SK-N-SH treated with all-trans-retinoic acid at 6 μM for 48 hours (cell line): ENCODE measurements at regions not wholly inside any gene's neighbourhood (a gene's known extent, or its start where the extent isn't known, plus 50 kb on each side); places are given as distances from the start of the nearest gene placed in this dataset.
"Not testable (repeated sequence)": the region's sequence is repeated elsewhere in the genome, so short reads cannot be mapped to it uniquely, and the experiment has no call there.

Source experiments
- ATAC-seq: fragments of 200-7000 bp; cut with Tn5 transposase; 3 replicates; pipeline ENCODE4 v1.9.1; 2020; ENCODE audit warnings: mild to moderate bottlenecking, moderate library complexity
- ARNTL ChIP-seq: fragments of 450-650 bp; formaldehyde crosslinking; IDR thresholded peaks from 2 replicates; pipeline ENCODE4 v1.5.0; 2020; ENCODE audit warnings: low read depth, mild to moderate bottlenecking, moderate library complexity, borderline replicate concordance
- BACH2 ChIP-seq: fragments of 250-450 bp; sonication (Bioruptor Pico); IDR thresholded peaks from 2 replicates; pipeline ENCODE4 v1.9.0; 2021; ENCODE audit warnings: mild to moderate bottlenecking, borderline replicate concordance
- ESRRG ChIP-seq: fragments of 250-450 bp; sonication (Bioruptor Pico); IDR thresholded peaks from 2 replicates; pipeline ENCODE4 v1.6.1; 2021; ENCODE audit warnings: mild to moderate bottlenecking
- GLIS3 ChIP-seq: fragments of 250-450 bp; sonication (Bioruptor Pico); IDR thresholded peaks from 2 replicates; pipeline ENCODE4 v1.5.0; 2020; ENCODE audit warnings: mild to moderate bottlenecking, moderate library complexity
- OSR1 ChIP-seq: fragments of 250-450 bp; sonication (Bioruptor Pico); IDR thresholded peaks from 2 replicates; pipeline ENCODE4 v1.8.0; 2022; ENCODE audit warnings: moderate library complexity, mild to moderate bottlenecking, inconsistent platforms
- PPARA ChIP-seq: fragments of 250-450 bp; sonication (Bioruptor Pico); IDR thresholded peaks from 2 replicates; pipeline ENCODE4 v1.5.0; 2020; ENCODE audit warnings: mild to moderate bottlenecking, borderline replicate concordance
- RARB ChIP-seq: fragments of 250-450 bp; sonication (Bioruptor Pico); IDR thresholded peaks from 2 replicates; pipeline ENCODE4 v1.8.0; 2021; ENCODE audit warnings: mild to moderate bottlenecking, moderate library complexity
- SNAI2 ChIP-seq: fragments of 250-450 bp; sonication (Bioruptor Pico); IDR thresholded peaks from 2 replicates; pipeline ENCODE4 v1.5.0; 2020; ENCODE audit warnings: mild to moderate bottlenecking, moderate library complexity
- TCF4 ChIP-seq: fragments of 250-450 bp; sonication (Bioruptor Pico); IDR thresholded peaks from 2 replicates; pipeline ENCODE4 v1.8.0; 2021; ENCODE audit warnings: mild to moderate bottlenecking, moderate library complexity, borderline replicate concordance
- TOX ChIP-seq: fragments of 250-450 bp; sonication (Bioruptor Pico); IDR thresholded peaks from 2 replicates; pipeline ENCODE4 v1.8.0; 2021; ENCODE audit warnings: mild to moderate bottlenecking, moderate library complexity, borderline replicate concordance
- ZC3H10 ChIP-seq: fragments of 250-450 bp; sonication (Bioruptor Pico); IDR thresholded peaks from 2 replicates; pipeline ENCODE4 v1.5.1; 2021; ENCODE audit warnings: mild to moderate bottlenecking, moderate library complexity
- ZFP3 ChIP-seq: fragments of 250-450 bp; sonication (Bioruptor Pico); IDR thresholded peaks from 2 replicates; pipeline ENCODE4 v1.5.0; 2020; ENCODE audit warnings: mild to moderate bottlenecking, moderate library complexity
- ZFP30 ChIP-seq: fragments of 450-650 bp; formaldehyde crosslinking; IDR thresholded peaks from 2 replicates; pipeline ENCODE4 v1.5.0; 2022; ENCODE audit warnings: mild to moderate bottlenecking, moderate library complexity
- ZNF565 ChIP-seq: fragments of 450-650 bp; formaldehyde crosslinking; conservative IDR thresholded peaks from 2 replicates; pipeline ENCODE4 v1.5.0; 2020; ENCODE audit warnings: low read depth, mild to moderate bottlenecking, moderate library complexity
- ZNF70 ChIP-seq: fragments of 450-650 bp; formaldehyde crosslinking; IDR thresholded peaks from 2 replicates; pipeline ENCODE4 v1.5.0; 2020; ENCODE audit warnings: mild to moderate bottlenecking, moderate library complexity
- ZNF8 ChIP-seq: fragments of 450-650 bp; formaldehyde crosslinking; IDR thresholded peaks from 2 replicates; pipeline ENCODE4 v1.5.0; 2020; ENCODE audit warnings: mild to moderate bottlenecking, moderate library complexity
- TF ChIP-seq, protein P1 (sequence below): fragments of 250-450 bp; sonication (Bioruptor Pico); IDR thresholded peaks from 2 replicates; pipeline ENCODE4 v1.8.0; 2021; ENCODE audit warnings: low read depth, mild to moderate bottlenecking, moderate library complexity, borderline replicate concordance
- TF ChIP-seq, protein P2 (sequence below): fragments of 250-450 bp; sonication (Bioruptor Pico); IDR thresholded peaks from 2 replicates; pipeline ENCODE4 v1.5.0; 2020; ENCODE audit warnings: mild to moderate bottlenecking, moderate library complexity
- TF ChIP-seq, protein P3 (sequence below): fragments of 250-450 bp; sonication (Bioruptor Pico); IDR thresholded peaks from 2 replicates; pipeline ENCODE4 v1.5.1; 2021; ENCODE audit warnings: mild to moderate bottlenecking, moderate library complexity
- TF ChIP-seq, protein P4 (sequence below): fragments of 250-450 bp; sonication (Bioruptor Pico); IDR thresholded peaks from 2 replicates; pipeline ENCODE4 v1.5.1; 2020; ENCODE audit warnings: low read depth, mild to moderate bottlenecking, moderate library complexity
- TF ChIP-seq, protein P5 (sequence below): fragments of 250-450 bp; sonication (Bioruptor Pico); IDR thresholded peaks from 2 replicates; pipeline ENCODE4 v1.8.0; 2020; ENCODE audit warnings: mild to moderate bottlenecking, moderate library complexity, borderline replicate concordance

DNA sequence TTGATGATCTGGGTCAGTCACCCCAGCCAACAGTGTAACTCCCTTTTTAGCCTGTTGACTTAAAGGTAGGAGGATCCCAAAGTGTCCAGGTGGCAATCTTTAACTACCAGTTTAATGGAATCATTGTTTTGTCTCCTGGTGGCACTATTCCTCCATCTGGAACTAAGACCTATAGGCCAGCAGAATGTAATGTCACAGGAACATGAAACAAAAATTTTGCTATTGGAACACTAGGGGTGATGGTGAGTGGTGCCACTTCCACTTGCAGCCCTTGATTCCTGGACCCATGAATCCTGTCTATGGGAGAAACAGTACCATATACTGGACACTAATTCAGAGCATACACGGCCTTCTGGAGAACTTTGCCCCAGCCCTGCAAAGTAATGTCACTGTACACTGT lies 219.5 kb upstream of the RASA1 start:
- no peak for ATAC-seq
- TF ChIP-seq ZNF70 (no peak), TCF4 (no peak), ZFP30 (CRISPR knock-in tag) (no peak), BACH2 (CRISPR knock-in tag) (no peak), ZC3H10 (CRISPR knock-in tag) (no peak), ESRRG (CRISPR knock-in tag) (no peak), ARNTL (no peak), GLIS3 (CRISPR knock-in tag) (no peak), OSR1 (CRISPR knock-in tag) (no peak), ZNF8 (CRISPR knock-in tag) (no peak), TOX (CRISPR knock-in tag) (no peak), ZNF565 (CRISPR knock-in tag) (no peak)
- TF ChIP-seq, protein P1, sequence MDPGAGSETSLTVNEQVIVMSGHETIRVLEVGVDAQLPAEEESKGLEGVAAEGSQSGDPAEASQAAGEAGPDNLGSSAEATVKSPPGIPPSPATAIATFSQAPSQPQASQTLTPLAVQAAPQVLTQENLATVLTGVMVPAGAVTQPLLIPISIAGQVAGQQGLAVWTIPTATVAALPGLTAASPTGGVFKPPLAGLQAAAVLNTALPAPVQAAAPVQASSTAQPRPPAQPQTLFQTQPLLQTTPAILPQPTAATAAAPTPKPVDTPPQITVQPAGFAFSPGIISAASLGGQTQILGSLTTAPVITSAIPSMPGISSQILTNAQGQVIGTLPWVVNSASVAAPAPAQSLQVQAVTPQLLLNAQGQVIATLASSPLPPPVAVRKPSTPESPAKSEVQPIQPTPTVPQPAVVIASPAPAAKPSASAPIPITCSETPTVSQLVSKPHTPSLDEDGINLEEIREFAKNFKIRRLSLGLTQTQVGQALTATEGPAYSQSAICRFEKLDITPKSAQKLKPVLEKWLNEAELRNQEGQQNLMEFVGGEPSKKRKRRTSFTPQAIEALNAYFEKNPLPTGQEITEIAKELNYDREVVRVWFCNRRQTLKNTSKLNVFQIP (CRISPR knock-in tag), result no peak
- TF ChIP-seq, protein P2, sequence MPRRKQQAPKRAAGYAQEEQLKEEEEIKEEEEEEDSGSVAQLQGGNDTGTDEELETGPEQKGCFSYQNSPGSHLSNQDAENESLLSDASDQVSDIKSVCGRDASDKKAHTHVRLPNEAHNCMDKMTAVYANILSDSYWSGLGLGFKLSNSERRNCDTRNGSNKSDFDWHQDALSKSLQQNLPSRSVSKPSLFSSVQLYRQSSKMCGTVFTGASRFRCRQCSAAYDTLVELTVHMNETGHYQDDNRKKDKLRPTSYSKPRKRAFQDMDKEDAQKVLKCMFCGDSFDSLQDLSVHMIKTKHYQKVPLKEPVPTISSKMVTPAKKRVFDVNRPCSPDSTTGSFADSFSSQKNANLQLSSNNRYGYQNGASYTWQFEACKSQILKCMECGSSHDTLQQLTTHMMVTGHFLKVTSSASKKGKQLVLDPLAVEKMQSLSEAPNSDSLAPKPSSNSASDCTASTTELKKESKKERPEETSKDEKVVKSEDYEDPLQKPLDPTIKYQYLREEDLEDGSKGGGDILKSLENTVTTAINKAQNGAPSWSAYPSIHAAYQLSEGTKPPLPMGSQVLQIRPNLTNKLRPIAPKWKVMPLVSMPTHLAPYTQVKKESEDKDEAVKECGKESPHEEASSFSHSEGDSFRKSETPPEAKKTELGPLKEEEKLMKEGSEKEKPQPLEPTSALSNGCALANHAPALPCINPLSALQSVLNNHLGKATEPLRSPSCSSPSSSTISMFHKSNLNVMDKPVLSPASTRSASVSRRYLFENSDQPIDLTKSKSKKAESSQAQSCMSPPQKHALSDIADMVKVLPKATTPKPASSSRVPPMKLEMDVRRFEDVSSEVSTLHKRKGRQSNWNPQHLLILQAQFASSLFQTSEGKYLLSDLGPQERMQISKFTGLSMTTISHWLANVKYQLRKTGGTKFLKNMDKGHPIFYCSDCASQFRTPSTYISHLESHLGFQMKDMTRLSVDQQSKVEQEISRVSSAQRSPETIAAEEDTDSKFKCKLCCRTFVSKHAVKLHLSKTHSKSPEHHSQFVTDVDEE (CRISPR knock-in tag), result no peak
- TF ChIP-seq, all 23 proteins: peak for 0

DNA sequence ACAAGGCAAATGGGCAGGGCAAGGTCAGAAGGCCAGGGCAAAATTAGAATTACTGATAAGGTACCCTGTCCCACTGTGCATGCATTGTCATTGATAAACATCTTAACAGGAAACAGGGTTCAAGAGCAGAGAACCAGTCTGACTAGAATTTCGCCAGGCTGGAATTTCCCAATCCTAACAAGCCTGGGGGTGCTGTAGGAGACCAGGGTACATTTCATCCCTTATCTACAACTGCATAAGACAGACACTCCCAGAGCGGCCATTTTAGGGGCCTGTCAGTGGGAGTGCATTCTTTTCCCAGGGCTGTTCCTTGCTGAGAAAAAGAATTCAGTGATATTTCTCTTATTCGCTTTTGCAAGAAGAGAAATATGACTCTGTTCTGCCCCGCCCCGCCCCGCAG lies 218.7 kb upstream of the RASA1 start:
- ATAC-seq, result not testable (repeated sequence)

DNA sequence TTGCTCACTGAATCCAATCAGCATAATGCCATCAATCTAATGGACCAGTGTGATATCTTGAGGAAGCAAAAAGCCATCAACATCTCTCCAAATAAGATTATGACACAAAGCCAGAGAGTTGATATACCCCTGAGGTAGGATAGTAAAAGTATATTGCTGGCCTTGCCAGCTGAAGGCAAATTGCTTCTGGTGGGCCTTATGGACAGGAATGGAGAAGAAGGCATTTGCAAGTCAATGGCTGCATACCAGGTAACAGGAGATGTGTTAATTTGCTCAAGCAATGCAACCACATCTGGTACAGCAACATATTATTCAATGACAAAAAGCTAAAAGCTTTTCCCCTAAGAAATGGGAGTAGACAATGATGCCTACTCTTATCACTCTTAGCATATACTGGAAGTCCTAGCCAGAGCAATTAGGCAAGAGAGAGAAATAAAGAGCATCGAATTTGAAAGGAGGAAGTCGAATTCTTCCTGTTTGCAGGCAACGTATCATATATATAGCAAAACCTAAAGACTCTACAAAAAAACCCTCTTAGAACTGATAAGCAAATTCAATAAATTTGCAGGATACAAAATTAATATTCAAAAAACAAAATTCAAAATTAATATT lies 216.1 kb upstream of the RASA1 start:
- TF ChIP-seq ZC3H10 (CRISPR knock-in tag) (no peak), ESRRG (CRISPR knock-in tag) (no peak), PPARA (CRISPR knock-in tag) (no peak), ZFP30 (CRISPR knock-in tag) (no peak), TOX (CRISPR knock-in tag) (no peak), TCF4 (no peak), RARB (CRISPR knock-in tag) (no peak), OSR1 (CRISPR knock-in tag) (no peak), SNAI2 (CRISPR knock-in tag) (no peak), GLIS3 (CRISPR knock-in tag) (no peak), ZNF8 (CRISPR knock-in tag) (no peak), ZFP3 (no peak), ARNTL (no peak)
- TF ChIP-seq, protein P3, sequence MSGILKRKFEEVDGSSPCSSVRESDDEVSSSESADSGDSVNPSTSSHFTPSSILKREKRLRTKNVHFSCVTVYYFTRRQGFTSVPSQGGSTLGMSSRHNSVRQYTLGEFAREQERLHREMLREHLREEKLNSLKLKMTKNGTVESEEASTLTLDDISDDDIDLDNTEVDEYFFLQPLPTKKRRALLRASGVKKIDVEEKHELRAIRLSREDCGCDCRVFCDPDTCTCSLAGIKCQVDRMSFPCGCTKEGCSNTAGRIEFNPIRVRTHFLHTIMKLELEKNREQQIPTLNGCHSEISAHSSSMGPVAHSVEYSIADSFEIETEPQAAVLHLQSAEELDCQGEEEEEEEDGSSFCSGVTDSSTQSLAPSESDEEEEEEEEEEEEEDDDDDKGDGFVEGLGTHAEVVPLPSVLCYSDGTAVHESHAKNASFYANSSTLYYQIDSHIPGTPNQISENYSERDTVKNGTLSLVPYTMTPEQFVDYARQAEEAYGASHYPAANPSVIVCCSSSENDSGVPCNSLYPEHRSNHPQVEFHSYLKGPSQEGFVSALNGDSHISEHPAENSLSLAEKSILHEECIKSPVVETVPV (CRISPR knock-in tag), result no peak
- TF ChIP-seq, protein P1 (CRISPR knock-in tag), result no peak
- TF ChIP-seq, protein P2 (CRISPR knock-in tag), result no peak
- TF ChIP-seq, protein P4, sequence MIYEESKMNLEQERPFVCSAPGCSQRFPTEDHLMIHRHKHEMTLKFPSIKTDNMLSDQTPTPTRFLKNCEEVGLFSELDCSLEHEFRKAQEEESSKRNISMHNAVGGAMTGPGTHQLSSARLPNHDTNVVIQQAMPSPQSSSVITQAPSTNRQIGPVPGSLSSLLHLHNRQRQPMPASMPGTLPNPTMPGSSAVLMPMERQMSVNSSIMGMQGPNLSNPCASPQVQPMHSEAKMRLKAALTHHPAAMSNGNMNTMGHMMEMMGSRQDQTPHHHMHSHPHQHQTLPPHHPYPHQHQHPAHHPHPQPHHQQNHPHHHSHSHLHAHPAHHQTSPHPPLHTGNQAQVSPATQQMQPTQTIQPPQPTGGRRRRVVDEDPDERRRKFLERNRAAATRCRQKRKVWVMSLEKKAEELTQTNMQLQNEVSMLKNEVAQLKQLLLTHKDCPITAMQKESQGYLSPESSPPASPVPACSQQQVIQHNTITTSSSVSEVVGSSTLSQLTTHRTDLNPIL (CRISPR knock-in tag), result no peak
- TF ChIP-seq, protein P5, sequence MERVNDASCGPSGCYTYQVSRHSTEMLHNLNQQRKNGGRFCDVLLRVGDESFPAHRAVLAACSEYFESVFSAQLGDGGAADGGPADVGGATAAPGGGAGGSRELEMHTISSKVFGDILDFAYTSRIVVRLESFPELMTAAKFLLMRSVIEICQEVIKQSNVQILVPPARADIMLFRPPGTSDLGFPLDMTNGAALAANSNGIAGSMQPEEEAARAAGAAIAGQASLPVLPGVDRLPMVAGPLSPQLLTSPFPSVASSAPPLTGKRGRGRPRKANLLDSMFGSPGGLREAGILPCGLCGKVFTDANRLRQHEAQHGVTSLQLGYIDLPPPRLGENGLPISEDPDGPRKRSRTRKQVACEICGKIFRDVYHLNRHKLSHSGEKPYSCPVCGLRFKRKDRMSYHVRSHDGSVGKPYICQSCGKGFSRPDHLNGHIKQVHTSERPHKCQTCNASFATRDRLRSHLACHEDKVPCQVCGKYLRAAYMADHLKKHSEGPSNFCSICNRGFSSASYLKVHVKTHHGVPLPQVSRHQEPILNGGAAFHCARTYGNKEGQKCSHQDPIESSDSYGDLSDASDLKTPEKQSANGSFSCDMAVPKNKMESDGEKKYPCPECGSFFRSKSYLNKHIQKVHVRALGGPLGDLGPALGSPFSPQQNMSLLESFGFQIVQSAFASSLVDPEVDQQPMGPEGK (CRISPR knock-in tag), result no peak
- ATAC-seq, result no peak
